Adrenal gland (tissue), 9 donors: ENCODE measurements at regions not wholly inside any gene's neighbourhood (a gene's known extent, or its start where the extent isn't known, plus 50 kb on each side); places are given as distances from the start of the nearest gene placed in this dataset.

Experiments
- DNase-seq, 7 donors: peaks; one replicate each; pipeline ENCODE4 v3.0.0-alpha.2; 2019 to 2020
- H3K27ac ChIP-seq, 5 donors: fragments of 200-600 bp; sonication (generic) in 4 of 5; 1 replicate in 3 of 5; 2 replicates in 2 of 5; pipeline versions ENCODE4 v1.5.1 to v1.8.0; 2016 to 2020; ENCODE audit warnings: mild to moderate bottlenecking in 1 of 5
- H3K27me3 ChIP-seq: fragments of 200-600 bp; 2 replicates; pipeline ENCODE4 v1.8.0; 2021
- H3K36me3 ChIP-seq, 2 donors: fragments of 200-600 bp; replicated peaks in 1 of 2; 1 replicate in 1 of 2; 2 replicates in 1 of 2; pipeline versions ENCODE4 v1.5.1 to v1.8.0; 2018 to 2022
- H3K4me1 ChIP-seq, 2 donors: fragments of 200-600 bp; replicated peaks in 1 of 2; 1 replicate in 1 of 2; 2 replicates in 1 of 2; pipeline versions ENCODE4 v1.5.1 to v1.8.0; 2018 to 2021
- H3K4me3 ChIP-seq, 4 donors: fragments of 200-600 bp; sonication (generic) in 3 of 4; one replicate each; pipeline ENCODE4 v1.5.1; 2016 to 2018
- H3K9me3 ChIP-seq, 3 donors: fragments of 200-600 bp; sonication (generic) in 1 of 3; replicated peaks in 1 of 3; 1 replicate in 2 of 3; 2 replicates in 1 of 3; pipeline versions ENCODE4 v1.5.1 to v1.8.0; 2016 to 2021
- CTCF ChIP-seq, 6 experiments: fragments of 450-650 bp in 4 of 6; fragments of 200-600 bp in 2 of 6; sonication (generic) in 1 of 6; IDR thresholded peaks; 1 replicate in 5 of 6; 2 replicates in 1 of 6; pipeline versions ENCODE4 v1.5.1 to v1.8.0; 2016 to 2021; ENCODE audit warnings: antibody characterized with exemption in 6 of 6, mild to moderate bottlenecking in 2 of 6, moderate library complexity in 1 of 6
- POLR2A ChIP-seq, 2 donors: fragments of 450-650 bp; IDR thresholded peaks; one replicate each; pipeline ENCODE4 v1.6.1; 2017; ENCODE audit warnings: antibody characterized with exemption in 2 of 2, mild to moderate bottlenecking in 2 of 2, moderate library complexity in 1 of 2
- WGBS, 4 donors: extraction: QIAGEN DNeasy Blood & Tissue Kit in 2 of 4; methylation state at CpG; one replicate each; pipeline versions ENCODE4 v1.1.5 to v1.1.7; 2013 to 2017; 5-methylcytosine and 5-hydroxymethylcytosine counted together
- intact Hi-C, 2 donors: fragments of 100-400 bp; cut with DNase I; formaldehyde crosslinking; loops; one replicate each; pipeline versions ENCODE4 v1.14.1 to v1.15.0; 2022 to 2023
- donor health status: healthy with polysubstance abuse.
- donor health status: Bipolar disorder and iron deficiency.
- donor health status: DM: yes; HTN: yes; CAD: no.
- donor health status: DM: no; HTN: no; CAD: no.
- donor health status: DM: no; HTN: no; CAD: no.

GRCh38 chr3:30357897-30358296 lies 248.5 kb upstream of the TGFBR2 start:
- Histone ChIP-seq H3K4me1 (peaks cover 0 to 13% of the 10 kb centered on the region in 2 donors), H3K27me3 (no peaks in the 10 kb centered on the region), H3K4me3 (no peak overlapping the region), H3K36me3 (no peaks in the 10 kb centered on the region), H3K9me3 (no peaks in the 10 kb centered on the region), H3K27ac (no peak overlapping the region)
- DNase-seq = no peak
- no peak for TF ChIP-seq POLR2A (IDR thresholded peaks at IDR 0.05)
- TF ChIP-seq CTCF (IDR thresholded peaks at IDR 0.05) = no peak
- 81 to 95% (median 90%) methylated on average over 2 of the region's 2 CpGs for WGBS, 4 donors
- intact Hi-C loops = no loop called here

GRCh38 chr3:30358871-30359270 lies 247.5 kb upstream of the TGFBR2 start:
- TF ChIP-seq CTCF (IDR thresholded peaks at IDR 0.05) (no peak), POLR2A (IDR thresholded peaks at IDR 0.05) (no peak)
- no peaks in the 10 kb centered on the region for H3K36me3 ChIP-seq
- H3K4me1 ChIP-seq = peaks cover 0 to 13% of the 10 kb centered on the region in 2 donors
- no peak overlapping the region for H3K27ac ChIP-seq
- intact Hi-C loops = no loop called here
- no peak overlapping the region for H3K4me3 ChIP-seq
- H3K9me3 ChIP-seq = no peaks in the 10 kb centered on the region
- 80 to 88% (median 84%) methylated on average over 3 of the region's 3 CpGs for WGBS, 4 donors
- DNase-seq = no peak
- H3K27me3 ChIP-seq = no peaks in the 10 kb centered on the region

- TF ChIP-seq CTCF (IDR thresholded peaks at IDR 0.05) = no peak
- peaks cover 0 to 7% of the 10 kb centered on the region in 2 donors for H3K4me1 ChIP-seq
- no peak overlapping the region for H3K27ac ChIP-seq
- intact Hi-C loops = no loop called here
- no peaks in the 10 kb centered on the region for H3K36me3 ChIP-seq
- DNase-seq = no peak
- no peaks in the 10 kb centered on the region for H3K27me3 ChIP-seq
- H3K9me3 ChIP-seq = no peaks in the 10 kb centered on the region
- no peak overlapping the region for H3K4me3 ChIP-seq
These were observed 237.4 kb upstream of the TGFBR2 start for GRCh38 chr3:30368978-30369377.

- Histone ChIP-seq H3K27me3 (no peaks in the 10 kb centered on the region), H3K27ac (peak overlapping the region in 1 of 5 donors; percentile 45), H3K9me3 (no peaks in the 10 kb centered on the region), H3K4me1 (peaks cover 0 to 7% of the 10 kb centered on the region in 2 donors), H3K4me3 (no peak overlapping the region), H3K36me3 (no peaks in the 10 kb centered on the region)
- intact Hi-C loops = no loop called here
- no peak for DNase-seq
- 33 to 58% (median 43%) methylated on average over 5 of the region's 5 CpGs for WGBS, 4 donors
- TF ChIP-seq POLR2A (IDR thresholded peaks at IDR 0.05) (no peak), CTCF (IDR thresholded peaks at IDR 0.05) (no peak)
These were observed 235.6 kb upstream of the TGFBR2 start for GRCh38 chr3:30370681-30371271.
